HG03378 (cell line): ENCODE measurements at regions not wholly inside any gene's neighbourhood (a gene's known extent, or its start where the extent isn't known, plus 50 kb on each side); places are given as distances from the start of the nearest gene placed in this dataset.
"Not testable (repeated sequence)": the region's sequence is repeated elsewhere in the genome, so short reads cannot be mapped to it uniquely, and the experiment has no call there.

Experiments
- ATAC-seq: cut with Tn5 transposase; IDR thresholded peaks from one replicate; pipeline ENCODE4 v1.9.1; 2021; ENCODE audit warnings: mild to moderate bottlenecking, moderate library complexity; ENCODE audit not compliant: unreplicated experiment

GRCh38 chr4:123133397-123134050 is 211.1 kb upstream of the NUDT6 start:
- ATAC-seq, result peak; percentile 83

- no peak for ATAC-seq
These were observed 222.2 kb upstream of the NUDT6 start for GRCh38 chr4:123144616-123145015.

- no peak for ATAC-seq
These were observed 236.2 kb upstream of the NUDT6 start for GRCh38 chr4:123158576-123158975.

GRCh38 chr4:123159479-123159878 is 237.1 kb upstream of the NUDT6 start:
- no peak for ATAC-seq

- ATAC-seq, result no peak
These were observed 233.7 kb upstream of the SPRY1 start for GRCh38 chr4:123162859-123163258.

GRCh38 chr4:123163501-123163900 is 233.1 kb upstream of the SPRY1 start:
- ATAC-seq, result no peak

- ATAC-seq, result no peak
These were observed 230.6 kb upstream of the SPRY1 start for GRCh38 chr4:123166023-123166422.

GRCh38 chr4:123167931-123168330 is 228.7 kb upstream of the SPRY1 start:
- no peak for ATAC-seq

- no peak for ATAC-seq
These were observed 227.8 kb upstream of the SPRY1 start for GRCh38 chr4:123168812-123169211.

GRCh38 chr4:123170843-123171242 is 225.8 kb upstream of the SPRY1 start:
- no peak for ATAC-seq

GRCh38 chr4:123176605-123177004 is 220.0 kb upstream of the SPRY1 start:
- no peak for ATAC-seq

GRCh38 chr4:123182289-123182688 is 214.3 kb upstream of the SPRY1 start:
- no peak for ATAC-seq

GRCh38 chr4:123183308-123183707 is 213.3 kb upstream of the SPRY1 start:
- no peak for ATAC-seq

- ATAC-seq, result not testable (repeated sequence)
These were observed 212.8 kb upstream of the SPRY1 start for GRCh38 chr4:123183754-123184153.

GRCh38 chr4:123186731-123187130 is 209.9 kb upstream of the SPRY1 start:
- no peak for ATAC-seq

- no peak for ATAC-seq
These were observed 206.4 kb upstream of the SPRY1 start for GRCh38 chr4:123190176-123190575.

- ATAC-seq, result no peak
These were observed 204.9 kb upstream of the SPRY1 start for GRCh38 chr4:123191728-123192127.

GRCh38 chr4:123193802-123194367 is 202.7 kb upstream of the SPRY1 start:
- no peak for ATAC-seq

- no peak for ATAC-seq
These were observed 197.9 kb upstream of the SPRY1 start for GRCh38 chr4:123198706-123199105.

GRCh38 chr4:123200051-123200940 is 196.3 kb upstream of the SPRY1 start:
- ATAC-seq, result no peak

GRCh38 chr4:123204737-123205136 is 191.9 kb upstream of the SPRY1 start:
- ATAC-seq, result no peak

- ATAC-seq, result no peak
These were observed 190.6 kb upstream of the SPRY1 start for GRCh38 chr4:123206016-123206415.
